SU-DHL-6 (cell line): ENCODE measurements at regions not wholly inside any gene's neighbourhood (a gene's known extent, or its start where the extent isn't known, plus 50 kb on each side); places are given as distances from the start of the nearest gene placed in this dataset.
A peak's percentile ranks its signal among the peaks of the same experiment; 100 is the strongest.

Experiments used
- H2AFZ ChIP-seq: fragments of 200-600 bp; sonication (generic); 2 replicates; pipeline ENCODE4 v1.6.1; 2014; ENCODE audit warnings: low read depth, mild to moderate bottlenecking, moderate library complexity, mixed read lengths, antibody characterized with exemption, low read length; ENCODE audit not compliant: severe bottlenecking
- H3F3A ChIP-seq: fragments of 200-600 bp; shearing (Covaris generic); 2 replicates; pipeline ENCODE4 v1.6.0; 2016; ENCODE audit warnings: antibody characterized with exemption, mild to moderate bottlenecking; ENCODE audit not compliant: insufficient read depth
- H3K27ac ChIP-seq: fragments of 200-600 bp; sonication (generic); 2 replicates; pipeline ENCODE4 v1.5.1; 2016; ENCODE audit warnings: low read depth, mild to moderate bottlenecking, low read length, moderate library complexity, mixed read lengths
- H3K27me3 ChIP-seq: fragments of 200-600 bp; sonication (generic), shearing (Covaris generic); 2 replicates; pipeline ENCODE4 v1.6.0; 2014; ENCODE audit warnings: mild to moderate bottlenecking, low read length
- H3K36me3 ChIP-seq: fragments of 200-600 bp; sonication (generic); 2 replicates; pipeline ENCODE4 v1.6.1; 2014; ENCODE audit warnings: mild to moderate bottlenecking, low read length, mixed read lengths
- H3K4me2 ChIP-seq: fragments of 300-600, 200-600 bp; shearing (Covaris generic), sonication (generic); 2 replicates; pipeline ENCODE4 v1.6.0; 2014; ENCODE audit warnings: low read length, low read depth, mild to moderate bottlenecking; ENCODE audit not compliant: poor library complexity, severe bottlenecking
- H3K4me3 ChIP-seq: fragments of 200-600 bp; sonication (generic); 2 replicates; pipeline ENCODE4 v1.5.1; 2014; ENCODE audit warnings: antibody characterized with exemption, low read length, mild to moderate bottlenecking, mixed read lengths; ENCODE audit not compliant: insufficient read depth, poor library complexity, severe bottlenecking
- H3K79me2 ChIP-seq: fragments of 200-600 bp; sonication (generic); 2 replicates; pipeline ENCODE4 v1.6.1; 2014; ENCODE audit warnings: mild to moderate bottlenecking, low read length, moderate library complexity; ENCODE audit not compliant: insufficient read depth
- H3K9ac ChIP-seq: fragments of 200-600 bp; sonication (generic); 2 replicates; pipeline ENCODE4 v1.7.0; 2014; ENCODE audit warnings: mild to moderate bottlenecking, low read length
- H3K9me2 ChIP-seq: fragments of 200-600 bp; sonication (generic); replicated peaks from 2 replicates; pipeline ENCODE4 v1.6.1; 2014; ENCODE audit warnings: low read length; ENCODE audit not compliant: insufficient read depth
- H3K9me3 ChIP-seq: fragments of 200-600 bp; sonication (generic); 2 replicates; pipeline ENCODE4 v1.6.1; 2014; ENCODE audit warnings: low read length, mixed read lengths; ENCODE audit not compliant: insufficient read depth
- H4K20me1 ChIP-seq: fragments of 200-600 bp; sonication (generic); 2 replicates; pipeline ENCODE4 v1.6.1; 2014; ENCODE audit warnings: low read depth, mild to moderate bottlenecking, antibody characterized with exemption, low read length, moderate library complexity, mixed read lengths
- EZH2phosphoT487 ChIP-seq: fragments of 200-600 bp; sonication (generic), shearing (Covaris generic); conservative IDR thresholded peaks from 2 replicates; pipeline ENCODE4 v1.6.1; 2018; ENCODE audit warnings: mild to moderate bottlenecking, antibody characterized with exemption, low read length, moderate library complexity, mixed read lengths
- TF ChIP-seq, protein P1 (sequence below): fragments of 200-600 bp; sonication (generic); IDR thresholded peaks from one replicate; pipeline ENCODE4 v1.5.1; 2017; ENCODE audit warnings: antibody characterized with exemption, mild to moderate bottlenecking, low read length, moderate library complexity; ENCODE audit not compliant: insufficient read depth, poor library complexity, severe bottlenecking

DNA sequence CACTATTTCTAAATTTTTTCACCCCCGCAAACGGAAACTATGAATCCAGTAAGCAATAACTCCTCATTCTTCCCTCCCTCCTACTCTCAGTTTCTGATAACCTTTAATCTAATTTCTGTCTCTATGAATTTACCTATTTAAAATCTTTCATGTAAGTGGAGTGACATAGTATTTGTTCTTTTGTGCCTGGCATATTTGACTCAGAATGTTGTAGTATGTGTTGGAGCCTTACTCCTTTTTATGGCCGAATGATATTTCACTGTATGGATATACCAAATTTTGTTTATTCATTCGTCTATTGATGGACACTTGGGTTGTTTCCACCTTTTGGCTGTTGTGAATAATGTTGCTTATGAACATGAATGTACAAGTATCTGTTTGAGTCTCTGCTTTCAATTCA lies 61.1 kb upstream of the C1GALT1C1 start:
- Histone ChIP-seq H3K36me3 (no peaks in the 10 kb centered on the region), H3K4me2 (no peak overlapping the region), H3K9me2 (no peaks in the 10 kb centered on the region), H3K79me2 (no peaks in the 10 kb centered on the region), H4K20me1 (no peaks in the 10 kb centered on the region), H3K27ac (no peak overlapping the region), H3K4me3 (no peak overlapping the region), H3K9me3 (no peaks in the 10 kb centered on the region), H3K9ac (no peak overlapping the region), H3K27me3 (no peaks in the 10 kb centered on the region), H3F3A (no peaks in the 10 kb centered on the region), H2AFZ (no peak overlapping the region)
- TF ChIP-seq EZH2phosphoT487, result no peak
- TF ChIP-seq, protein P1, sequence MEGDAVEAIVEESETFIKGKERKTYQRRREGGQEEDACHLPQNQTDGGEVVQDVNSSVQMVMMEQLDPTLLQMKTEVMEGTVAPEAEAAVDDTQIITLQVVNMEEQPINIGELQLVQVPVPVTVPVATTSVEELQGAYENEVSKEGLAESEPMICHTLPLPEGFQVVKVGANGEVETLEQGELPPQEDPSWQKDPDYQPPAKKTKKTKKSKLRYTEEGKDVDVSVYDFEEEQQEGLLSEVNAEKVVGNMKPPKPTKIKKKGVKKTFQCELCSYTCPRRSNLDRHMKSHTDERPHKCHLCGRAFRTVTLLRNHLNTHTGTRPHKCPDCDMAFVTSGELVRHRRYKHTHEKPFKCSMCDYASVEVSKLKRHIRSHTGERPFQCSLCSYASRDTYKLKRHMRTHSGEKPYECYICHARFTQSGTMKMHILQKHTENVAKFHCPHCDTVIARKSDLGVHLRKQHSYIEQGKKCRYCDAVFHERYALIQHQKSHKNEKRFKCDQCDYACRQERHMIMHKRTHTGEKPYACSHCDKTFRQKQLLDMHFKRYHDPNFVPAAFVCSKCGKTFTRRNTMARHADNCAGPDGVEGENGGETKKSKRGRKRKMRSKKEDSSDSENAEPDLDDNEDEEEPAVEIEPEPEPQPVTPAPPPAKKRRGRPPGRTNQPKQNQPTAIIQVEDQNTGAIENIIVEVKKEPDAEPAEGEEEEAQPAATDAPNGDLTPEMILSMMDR, result no peak

DNA sequence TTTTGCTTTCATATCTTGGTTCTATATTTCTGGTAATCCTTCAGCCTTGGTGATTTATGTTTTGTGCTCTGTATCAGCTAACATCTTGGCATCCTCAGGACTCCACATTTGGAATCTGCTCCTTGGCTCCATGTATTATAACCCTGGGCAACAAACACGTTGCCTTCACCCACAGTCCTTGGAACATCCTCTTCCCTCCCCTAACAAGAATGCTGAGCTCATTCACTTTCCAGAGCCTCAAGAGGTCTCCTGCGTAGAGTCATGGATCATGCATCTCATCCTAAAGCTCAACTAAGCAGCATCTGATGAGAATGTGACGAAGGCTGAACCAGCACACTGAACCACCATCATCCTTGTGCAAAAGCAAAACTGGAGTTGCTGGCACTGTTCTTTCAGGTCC lies 60.5 kb upstream of the C1GALT1C1 start:
- no peaks in the 10 kb centered on the region for H4K20me1 ChIP-seq
- TF ChIP-seq, protein P1, result no peak
- no peak for TF ChIP-seq EZH2phosphoT487

DNA sequence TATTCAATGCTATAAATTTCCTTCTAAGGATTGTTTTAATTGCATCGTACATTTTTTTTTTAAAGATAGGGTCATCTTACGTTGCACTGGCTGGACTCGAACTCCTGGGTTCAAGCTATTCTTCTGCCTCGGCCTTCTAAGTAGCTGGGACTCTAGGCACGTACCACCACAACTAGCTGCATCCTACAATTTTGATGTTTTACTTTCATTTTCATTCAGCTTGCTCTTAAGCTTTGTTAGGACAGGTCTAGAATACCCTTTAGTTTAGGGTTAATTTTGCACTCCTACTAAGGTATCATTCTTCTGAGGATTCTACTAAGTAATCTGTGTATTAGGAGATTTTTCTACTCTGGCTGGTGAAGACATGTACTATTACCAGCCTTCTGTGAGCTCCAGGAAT lies 50.2 kb upstream of the C1GALT1C1 start:
- H3K27ac ChIP-seq, result no peak overlapping the region
- no peak overlapping the region for H3K4me2 ChIP-seq
- H3F3A ChIP-seq, result no peaks in the 10 kb centered on the region
- H3K9ac ChIP-seq, result no peak overlapping the region
- TF ChIP-seq, protein P1, result no peak
- no peak for TF ChIP-seq EZH2phosphoT487
- H4K20me1 ChIP-seq, result no peaks in the 10 kb centered on the region
- peak overlapping the region; percentile 26 for H2AFZ ChIP-seq
- H3K9me2 ChIP-seq, result no peaks in the 10 kb centered on the region
- H3K4me3 ChIP-seq, result no peak overlapping the region
- no peaks in the 10 kb centered on the region for H3K27me3 ChIP-seq
- H3K79me2 ChIP-seq, result no peaks in the 10 kb centered on the region
- no peaks in the 10 kb centered on the region for H3K9me3 ChIP-seq
- no peaks in the 10 kb centered on the region for H3K36me3 ChIP-seq

More for the DNA sequence above, 60.5 kb upstream of the C1GALT1C1 start:
- no peak overlapping the region for H3K9ac ChIP-seq
- H3K9me3 ChIP-seq, result no peaks in the 10 kb centered on the region
- H3K79me2 ChIP-seq, result no peaks in the 10 kb centered on the region
- no peak overlapping the region for H3K4me2 ChIP-seq
- H3K36me3 ChIP-seq, result no peaks in the 10 kb centered on the region
- H3K9me2 ChIP-seq, result no peaks in the 10 kb centered on the region
- H3K27ac ChIP-seq, result no peak overlapping the region
- no peak overlapping the region for H3K4me3 ChIP-seq
- no peaks in the 10 kb centered on the region for H3F3A ChIP-seq
- no peaks in the 10 kb centered on the region for H3K27me3 ChIP-seq
- H2AFZ ChIP-seq, result no peak overlapping the region
